ENCODE measurements at regions not wholly inside any gene's neighbourhood (a gene's known extent, or its start where the extent isn't known, plus 50 kb on each side); places are given as distances from the start of the nearest gene placed in this dataset.

DNA sequence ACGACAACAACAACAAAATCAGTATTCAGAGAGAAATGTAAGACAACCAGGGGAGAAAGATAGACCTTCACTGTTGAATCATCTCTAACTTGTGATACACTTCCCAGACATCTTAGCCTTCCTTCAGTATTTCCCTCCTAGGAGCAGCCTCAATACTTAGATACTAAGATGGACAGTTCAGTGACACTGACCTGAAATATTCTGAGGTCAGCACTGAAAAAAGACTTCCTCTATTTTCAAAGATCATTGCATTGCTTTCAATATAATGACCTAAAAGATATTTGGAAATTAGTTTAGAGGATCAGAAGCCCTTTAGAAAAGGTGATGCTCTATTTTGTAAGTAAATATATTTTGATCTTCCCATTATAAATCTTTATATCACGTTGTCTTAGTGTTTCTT is 101.0 kb downstream of the MRPL39 start:
- Histone ChIP-seq H3K79me2 (ENCODE audit: control insufficient read depth, insufficient read depth, low read length, unreplicated experiment) (no peaks in the 10 kb centered on the region), H2AFZ (ENCODE audit: low read length, unreplicated experiment) (no peak overlapping the region), H3K27me3 (ENCODE audit: insufficient read depth, low read length) (0 out of 2 replicates have a peak, but pooled peaks cover 4% of the 10 kb centered on the region), H3K36me3 (ENCODE audit: insufficient read depth, low read length) (no peaks in the 10 kb centered on the region), H3K4me3 (ENCODE audit: low read depth, low read length) (no peak overlapping the region), H3K27ac (ENCODE audit: low read depth, low read length) (no peak overlapping the region), H3K4me1 (ENCODE audit: control insufficient read depth, insufficient read depth, low read length, unreplicated experiment) (peaks cover 4% of the 10 kb centered on the region)

GRCh38 chr21:25503981-25504380 is 103.3 kb downstream of the MRPL39 start:
- Histone ChIP-seq H3K36me3 (ENCODE audit: insufficient read depth, low read length) (no peaks in the 10 kb centered on the region), H3K27ac (ENCODE audit: low read depth, low read length) (no peak overlapping the region), H3K4me1 (ENCODE audit: control insufficient read depth, insufficient read depth, low read length, unreplicated experiment) (peaks cover 4% of the 10 kb centered on the region), H3K27me3 (ENCODE audit: insufficient read depth, low read length) (0 out of 2 replicates have a peak, but pooled peaks cover 4% of the 10 kb centered on the region), H2AFZ (ENCODE audit: low read length, unreplicated experiment) (no peak overlapping the region), H3K4me3 (ENCODE audit: low read depth, low read length) (no peak overlapping the region), H3K79me2 (ENCODE audit: control insufficient read depth, insufficient read depth, low read length, unreplicated experiment) (no peaks in the 10 kb centered on the region)

GRCh38 chr21:25501996-25502665 is 105.2 kb downstream of the MRPL39 start:
- H3K27me3 ChIP-seq (ENCODE audit: insufficient read depth, low read length), result 0 out of 2 replicates have a peak, but pooled peaks cover 4% of the 10 kb centered on the region
- H3K27ac ChIP-seq (ENCODE audit: low read depth, low read length), result no peak overlapping the region
- no peak overlapping the region for H3K4me3 ChIP-seq (ENCODE audit: low read depth, low read length)
- no peak overlapping the region for H2AFZ ChIP-seq (ENCODE audit: low read length, unreplicated experiment)
- H3K4me1 ChIP-seq (ENCODE audit: control insufficient read depth, insufficient read depth, low read length, unreplicated experiment), result peaks cover 2% of the 10 kb centered on the region
- no peaks in the 10 kb centered on the region for H3K79me2 ChIP-seq (ENCODE audit: control insufficient read depth, insufficient read depth, low read length, unreplicated experiment)
- no peaks in the 10 kb centered on the region for H3K36me3 ChIP-seq (ENCODE audit: insufficient read depth, low read length)

- no peak overlapping the region for H3K27ac ChIP-seq (ENCODE audit: low read depth, low read length)
These were observed 105.8 kb downstream of the MRPL39 start for GRCh38 chr21:25501462-25501861.

DNA sequence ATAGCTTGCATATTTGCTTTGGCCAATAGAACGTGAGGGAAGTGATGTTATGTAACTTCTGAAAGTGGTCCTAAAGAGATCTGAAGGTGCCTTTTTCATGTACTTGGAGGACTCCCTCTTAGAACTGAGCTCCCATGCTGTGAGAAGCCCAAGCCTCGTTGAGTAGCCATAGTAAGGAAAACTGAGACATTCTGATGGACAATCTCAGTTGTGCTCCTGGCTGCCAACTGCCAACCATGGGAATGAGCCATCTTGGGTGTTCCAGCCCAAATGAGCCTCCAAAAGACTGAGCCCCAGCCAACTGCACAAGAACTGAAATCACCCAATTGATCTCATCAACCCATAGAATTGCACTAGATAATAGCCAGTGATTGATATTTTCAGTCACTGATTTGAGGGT is 106.7 kb downstream of the MRPL39 start:
- no peak overlapping the region for H3K27ac ChIP-seq (ENCODE audit: low read depth, low read length)
- peaks cover 5% of the 10 kb centered on the region for H3K4me1 ChIP-seq (ENCODE audit: control insufficient read depth, insufficient read depth, low read length, unreplicated experiment)

More at GRCh38 chr21:25501462-25501861, 105.8 kb downstream of the MRPL39 start:
- Histone ChIP-seq H3K27me3 (ENCODE audit: insufficient read depth, low read length) (0 out of 2 replicates have a peak, but pooled peaks cover 4% of the 10 kb centered on the region), H3K79me2 (ENCODE audit: control insufficient read depth, insufficient read depth, low read length, unreplicated experiment) (no peaks in the 10 kb centered on the region), H3K36me3 (ENCODE audit: insufficient read depth, low read length) (no peaks in the 10 kb centered on the region), H3K4me1 (ENCODE audit: control insufficient read depth, insufficient read depth, low read length, unreplicated experiment) (peaks cover 5% of the 10 kb centered on the region), H3K4me3 (ENCODE audit: low read depth, low read length) (no peak overlapping the region), H2AFZ (ENCODE audit: low read length, unreplicated experiment) (no peak overlapping the region)

DNA sequence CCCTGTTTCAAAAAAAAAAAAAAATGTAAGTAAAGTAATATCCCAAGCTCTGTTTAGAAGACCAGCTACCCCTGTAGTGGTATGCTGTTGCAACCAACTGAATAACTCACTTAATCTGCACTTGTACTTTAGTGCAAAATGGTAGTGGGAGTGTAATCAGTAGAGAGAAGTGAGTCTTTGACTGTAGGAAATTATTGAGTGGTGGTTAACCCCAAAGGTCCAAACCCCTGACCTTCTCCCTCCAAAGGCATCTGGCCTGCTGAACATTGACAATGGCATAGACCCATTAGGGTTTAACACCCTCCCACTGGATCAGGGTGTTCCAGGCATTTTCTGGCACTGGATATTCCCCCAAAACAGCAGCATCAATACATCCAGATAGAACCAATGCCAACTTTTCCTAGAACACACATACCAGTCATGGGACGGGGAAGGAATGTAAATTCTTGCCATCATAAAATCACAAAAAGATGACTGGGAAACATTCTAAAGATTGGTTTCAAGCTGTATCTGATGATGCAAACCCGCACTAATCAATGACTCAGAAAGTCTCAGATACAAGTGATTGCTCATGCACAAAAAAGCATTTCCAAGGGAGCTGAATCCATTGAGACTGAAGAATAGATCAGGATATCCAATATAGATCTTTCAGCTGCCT is 110.3 kb downstream of the MRPL39 start:
- H3K27ac ChIP-seq (ENCODE audit: low read depth, low read length), result no peak overlapping the region
- peaks cover 5% of the 10 kb centered on the region for H3K4me1 ChIP-seq (ENCODE audit: control insufficient read depth, insufficient read depth, low read length, unreplicated experiment)

More for the DNA sequence above, 106.7 kb downstream of the MRPL39 start:
- Histone ChIP-seq H2AFZ (ENCODE audit: low read length, unreplicated experiment) (no peak overlapping the region), H3K27me3 (ENCODE audit: insufficient read depth, low read length) (0 out of 2 replicates have a peak, but pooled peaks cover 4% of the 10 kb centered on the region), H3K4me3 (ENCODE audit: low read depth, low read length) (no peak overlapping the region), H3K36me3 (ENCODE audit: insufficient read depth, low read length) (no peaks in the 10 kb centered on the region), H3K79me2 (ENCODE audit: control insufficient read depth, insufficient read depth, low read length, unreplicated experiment) (no peaks in the 10 kb centered on the region)

DNA sequence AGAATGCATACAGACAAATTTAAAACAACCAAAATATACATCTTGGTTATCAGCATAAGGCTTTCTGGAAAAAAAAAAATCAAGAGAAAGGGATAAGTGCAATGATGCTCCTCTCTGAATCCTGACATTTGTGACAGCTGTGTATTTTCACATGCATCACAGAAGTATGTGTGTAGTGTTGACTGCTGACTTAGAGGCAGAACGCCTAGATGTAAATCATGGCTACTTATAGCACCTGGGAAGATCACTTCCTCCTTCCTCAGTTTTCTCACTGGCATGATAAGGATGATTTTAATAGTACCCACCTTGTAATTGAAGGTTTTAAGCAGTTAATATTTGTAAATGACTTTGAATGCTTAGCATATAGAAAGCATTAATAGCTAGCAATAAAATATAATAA is 112.5 kb downstream of the MRPL39 start:
- no peaks in the 10 kb centered on the region for H3K27me3 ChIP-seq (ENCODE audit: insufficient read depth, low read length)
- H3K79me2 ChIP-seq (ENCODE audit: control insufficient read depth, insufficient read depth, low read length, unreplicated experiment), result no peaks in the 10 kb centered on the region
- no peak overlapping the region for H3K27ac ChIP-seq (ENCODE audit: low read depth, low read length)
- peaks cover 5% of the 10 kb centered on the region for H3K4me1 ChIP-seq (ENCODE audit: control insufficient read depth, insufficient read depth, low read length, unreplicated experiment)
- no peak overlapping the region for H2AFZ ChIP-seq (ENCODE audit: low read length, unreplicated experiment)
- H3K36me3 ChIP-seq (ENCODE audit: insufficient read depth, low read length), result no peaks in the 10 kb centered on the region
- H3K4me3 ChIP-seq (ENCODE audit: low read depth, low read length), result no peak overlapping the region

More for the DNA sequence above, 110.3 kb downstream of the MRPL39 start:
- no peak overlapping the region for H3K4me3 ChIP-seq (ENCODE audit: low read depth, low read length)
- H3K36me3 ChIP-seq (ENCODE audit: insufficient read depth, low read length), result no peaks in the 10 kb centered on the region
- H3K27me3 ChIP-seq (ENCODE audit: insufficient read depth, low read length), result no peaks in the 10 kb centered on the region
- H3K79me2 ChIP-seq (ENCODE audit: control insufficient read depth, insufficient read depth, low read length, unreplicated experiment), result no peaks in the 10 kb centered on the region
- H2AFZ ChIP-seq (ENCODE audit: low read length, unreplicated experiment), result no peak overlapping the region

DNA sequence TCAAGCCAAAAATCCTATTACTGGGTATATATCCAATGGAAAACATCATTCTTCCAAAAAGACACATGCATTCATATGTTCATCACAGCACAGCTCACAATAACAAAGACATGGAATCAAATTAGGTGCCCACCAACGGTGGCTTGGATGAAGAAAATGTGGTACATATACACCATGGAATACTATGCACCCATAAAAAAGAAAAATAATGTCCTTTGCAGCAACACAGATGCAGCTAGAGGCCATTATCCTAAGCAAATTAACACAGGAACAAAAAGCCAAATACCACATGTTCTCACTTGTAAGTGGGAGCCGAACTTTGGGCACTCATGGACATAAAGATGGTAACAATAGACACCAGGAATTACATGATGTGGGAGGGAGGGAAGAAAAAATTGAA is 113.6 kb downstream of the MRPL39 start:
- Histone ChIP-seq H3K27ac (ENCODE audit: low read depth, low read length) (no peak overlapping the region), H3K79me2 (ENCODE audit: control insufficient read depth, insufficient read depth, low read length, unreplicated experiment) (no peaks in the 10 kb centered on the region), H3K27me3 (ENCODE audit: insufficient read depth, low read length) (no peaks in the 10 kb centered on the region), H3K4me3 (ENCODE audit: low read depth, low read length) (no peak overlapping the region), H3K36me3 (ENCODE audit: insufficient read depth, low read length) (no peaks in the 10 kb centered on the region), H2AFZ (ENCODE audit: low read length, unreplicated experiment) (no peak overlapping the region), H3K4me1 (ENCODE audit: control insufficient read depth, insufficient read depth, low read length, unreplicated experiment) (peaks cover 5% of the 10 kb centered on the region)

DNA sequence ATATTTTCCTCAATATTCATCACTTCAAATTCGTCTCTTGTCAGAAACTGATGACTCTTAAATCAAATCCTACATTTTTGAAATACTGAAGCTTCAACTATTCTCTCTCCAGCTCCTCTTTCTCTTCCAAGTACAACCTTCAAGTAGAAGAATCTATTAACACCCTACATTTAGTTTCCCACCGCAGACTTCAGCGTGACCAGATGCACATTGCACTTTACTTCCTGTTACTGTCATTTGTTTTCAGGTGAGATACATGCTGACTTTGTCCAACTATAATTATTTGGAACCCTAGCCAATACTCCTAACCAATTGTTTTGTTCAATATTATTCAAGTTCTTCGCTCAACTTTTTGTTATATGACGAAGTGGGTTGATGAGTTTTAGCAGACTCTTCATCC is 116.0 kb downstream of the MRPL39 start:
- Histone ChIP-seq H3K79me2 (ENCODE audit: control insufficient read depth, insufficient read depth, low read length, unreplicated experiment) (no peaks in the 10 kb centered on the region), H3K27ac (ENCODE audit: low read depth, low read length) (no peak overlapping the region), H3K4me3 (ENCODE audit: low read depth, low read length) (no peak overlapping the region), H3K4me1 (ENCODE audit: control insufficient read depth, insufficient read depth, low read length, unreplicated experiment) (peaks cover 6% of the 10 kb centered on the region), H2AFZ (ENCODE audit: low read length, unreplicated experiment) (no peak overlapping the region), H3K36me3 (ENCODE audit: insufficient read depth, low read length) (no peaks in the 10 kb centered on the region), H3K27me3 (ENCODE audit: insufficient read depth, low read length) (no peaks in the 10 kb centered on the region)

- H2AFZ ChIP-seq (ENCODE audit: low read length, unreplicated experiment), result no peak overlapping the region
- H3K27me3 ChIP-seq (ENCODE audit: insufficient read depth, low read length), result no peaks in the 10 kb centered on the region
- H3K27ac ChIP-seq (ENCODE audit: low read depth, low read length), result no peak overlapping the region
- no peaks in the 10 kb centered on the region for H3K79me2 ChIP-seq (ENCODE audit: control insufficient read depth, insufficient read depth, low read length, unreplicated experiment)
- H3K4me1 ChIP-seq (ENCODE audit: control insufficient read depth, insufficient read depth, low read length, unreplicated experiment), result peaks cover 6% of the 10 kb centered on the region
- no peak overlapping the region for H3K4me3 ChIP-seq (ENCODE audit: low read depth, low read length)
- H3K36me3 ChIP-seq (ENCODE audit: insufficient read depth, low read length), result no peaks in the 10 kb centered on the region
These were observed 116.5 kb downstream of the MRPL39 start for GRCh38 chr21:25490742-25491141.

- Histone ChIP-seq H3K4me3 (ENCODE audit: low read depth, low read length) (no peak overlapping the region), H3K4me1 (ENCODE audit: control insufficient read depth, insufficient read depth, low read length, unreplicated experiment) (peaks cover 6% of the 10 kb centered on the region), H3K36me3 (ENCODE audit: insufficient read depth, low read length) (no peaks in the 10 kb centered on the region), H3K27ac (ENCODE audit: low read depth, low read length) (no peak overlapping the region), H3K27me3 (ENCODE audit: insufficient read depth, low read length) (no peaks in the 10 kb centered on the region), H3K79me2 (ENCODE audit: control insufficient read depth, insufficient read depth, low read length, unreplicated experiment) (no peaks in the 10 kb centered on the region), H2AFZ (ENCODE audit: low read length, unreplicated experiment) (no peak overlapping the region)
These were observed 117.6 kb downstream of the MRPL39 start for GRCh38 chr21:25489673-25490072.

Measured in ACC112 (cell line).